WERI-Rb-1 (cell line): ENCODE measurements at regions not wholly inside any gene's neighbourhood (a gene's known extent, or its start where the extent isn't known, plus 50 kb on each side); places are given as distances from the start of the nearest gene placed in this dataset.

Experiments used
- DNase-seq: peaks from one replicate; pipeline ENCODE4 v3.0.0-alpha.2; 2020
- H3K27ac ChIP-seq: fragments of 250-450 bp; sonication (Bioruptor Pico); 2 replicates; pipeline ENCODE4 v1.5.1; 2020; ENCODE audit warnings: mild to moderate bottlenecking, moderate library complexity
- H3K27me3 ChIP-seq: fragments of 250-450 bp; sonication (Bioruptor Pico); 2 replicates; pipeline ENCODE4 v1.5.1; 2021; ENCODE audit warnings: mild to moderate bottlenecking, low read depth, moderate library complexity; ENCODE audit not compliant: insufficient read depth, severe bottlenecking
- H3K36me3 ChIP-seq: fragments of 250-450 bp; sonication (Bioruptor Pico); 2 replicates; pipeline ENCODE4 v1.5.1; 2020; ENCODE audit warnings: mild to moderate bottlenecking, moderate library complexity
- H3K4me3 ChIP-seq: 2 replicates; pipeline ENCODE4 v1.5.1; 2011; ENCODE audit warnings: low read depth, mild to moderate bottlenecking, control low read depth, low read length
- H3K9me3 ChIP-seq: fragments of 250-450 bp; sonication (Bioruptor Pico); 2 replicates; pipeline ENCODE4 v1.5.1; 2021; ENCODE audit warnings: mild to moderate bottlenecking, moderate library complexity; ENCODE audit not compliant: severe bottlenecking
- TF ChIP-seq, protein P1 (sequence below): IDR thresholded peaks from 2 replicates; pipeline ENCODE4 v1.5.1; 2011; ENCODE audit warnings: low read depth, mild to moderate bottlenecking, control low read depth, inconsistent platforms, low read length

DNA sequence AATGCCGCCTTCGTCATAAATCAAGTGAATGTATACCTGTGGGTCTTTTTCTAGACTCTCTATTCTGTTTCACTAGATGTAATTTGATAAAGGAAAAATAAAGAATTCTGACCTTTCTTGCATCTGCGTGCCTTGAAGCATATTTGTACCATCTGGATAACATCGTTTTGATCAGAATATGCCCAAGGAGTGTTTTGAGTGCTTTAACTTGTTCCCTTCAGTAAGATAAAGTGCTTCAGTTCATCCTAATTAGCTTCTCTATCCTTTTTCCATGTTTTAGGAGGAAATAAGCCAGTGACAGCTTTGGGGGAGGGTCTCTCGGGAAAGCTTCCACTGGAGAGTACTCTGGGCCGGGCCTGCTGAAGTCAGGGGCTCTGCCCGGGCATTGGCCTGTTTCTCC is 113.5 kb upstream of the DAP start:
- H3K27ac ChIP-seq = no peak overlapping the region

DNA sequence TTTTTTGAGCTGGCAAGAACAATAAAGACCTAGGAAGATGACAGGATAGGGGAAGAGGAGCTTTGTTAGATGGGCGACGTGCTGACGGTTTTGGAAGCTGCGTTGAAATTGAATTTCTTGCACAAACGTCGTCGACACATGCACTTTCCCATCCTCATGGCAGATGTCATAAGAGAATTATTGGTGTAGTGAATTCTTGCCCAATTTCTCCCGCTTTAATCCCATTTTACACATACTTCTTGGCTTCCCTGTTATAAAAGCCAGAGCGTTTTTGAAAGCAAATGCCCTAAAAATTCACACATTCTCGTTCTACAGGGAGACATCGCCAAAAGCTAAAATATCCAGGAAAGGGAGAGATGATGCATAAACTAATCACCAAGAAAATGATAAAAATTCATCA is 109.8 kb upstream of the DAP start:
- TF ChIP-seq, protein P1, sequence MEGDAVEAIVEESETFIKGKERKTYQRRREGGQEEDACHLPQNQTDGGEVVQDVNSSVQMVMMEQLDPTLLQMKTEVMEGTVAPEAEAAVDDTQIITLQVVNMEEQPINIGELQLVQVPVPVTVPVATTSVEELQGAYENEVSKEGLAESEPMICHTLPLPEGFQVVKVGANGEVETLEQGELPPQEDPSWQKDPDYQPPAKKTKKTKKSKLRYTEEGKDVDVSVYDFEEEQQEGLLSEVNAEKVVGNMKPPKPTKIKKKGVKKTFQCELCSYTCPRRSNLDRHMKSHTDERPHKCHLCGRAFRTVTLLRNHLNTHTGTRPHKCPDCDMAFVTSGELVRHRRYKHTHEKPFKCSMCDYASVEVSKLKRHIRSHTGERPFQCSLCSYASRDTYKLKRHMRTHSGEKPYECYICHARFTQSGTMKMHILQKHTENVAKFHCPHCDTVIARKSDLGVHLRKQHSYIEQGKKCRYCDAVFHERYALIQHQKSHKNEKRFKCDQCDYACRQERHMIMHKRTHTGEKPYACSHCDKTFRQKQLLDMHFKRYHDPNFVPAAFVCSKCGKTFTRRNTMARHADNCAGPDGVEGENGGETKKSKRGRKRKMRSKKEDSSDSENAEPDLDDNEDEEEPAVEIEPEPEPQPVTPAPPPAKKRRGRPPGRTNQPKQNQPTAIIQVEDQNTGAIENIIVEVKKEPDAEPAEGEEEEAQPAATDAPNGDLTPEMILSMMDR = no peak
- no peak overlapping the region for H3K4me3 ChIP-seq
- H3K27ac ChIP-seq = no peak overlapping the region
- no peaks in the 10 kb centered on the region for H3K27me3 ChIP-seq
- H3K9me3 ChIP-seq = no peaks in the 10 kb centered on the region
- no peaks in the 10 kb centered on the region for H3K36me3 ChIP-seq
- DNase-seq = no peak

More for the DNA sequence above, 113.5 kb upstream of the DAP start:
- H3K27me3 ChIP-seq = no peaks in the 10 kb centered on the region
- H3K4me3 ChIP-seq = no peak overlapping the region
- DNase-seq = no peak
- no peaks in the 10 kb centered on the region for H3K36me3 ChIP-seq
- TF ChIP-seq, protein P1 = no peak
- H3K9me3 ChIP-seq = no peaks in the 10 kb centered on the region

DNA sequence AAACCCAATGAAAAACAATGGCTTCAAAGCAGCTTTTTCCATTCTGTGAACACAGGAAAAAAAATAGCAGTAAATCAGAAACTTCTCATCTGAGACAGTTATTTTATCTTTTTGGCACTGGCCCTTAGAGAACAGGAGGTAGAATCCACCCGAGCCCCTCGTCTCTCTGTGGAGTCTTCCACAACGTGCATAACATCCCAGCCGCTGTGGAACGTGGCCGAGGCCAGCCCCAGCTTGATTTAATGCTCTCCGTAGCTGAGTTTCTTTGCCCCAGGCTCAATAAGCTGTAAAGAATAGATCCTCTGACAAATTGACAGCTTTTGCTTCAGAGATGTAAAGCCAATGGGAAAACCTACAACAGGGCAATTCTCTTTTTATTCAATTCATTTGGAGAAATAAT is 107.9 kb upstream of the DAP start:
- no peak for DNase-seq
- H3K27me3 ChIP-seq = no peaks in the 10 kb centered on the region
- H3K9me3 ChIP-seq = no peaks in the 10 kb centered on the region
- no peak overlapping the region for H3K4me3 ChIP-seq
- H3K27ac ChIP-seq = no peak overlapping the region
- TF ChIP-seq, protein P1 = no peak
- no peaks in the 10 kb centered on the region for H3K36me3 ChIP-seq

DNA sequence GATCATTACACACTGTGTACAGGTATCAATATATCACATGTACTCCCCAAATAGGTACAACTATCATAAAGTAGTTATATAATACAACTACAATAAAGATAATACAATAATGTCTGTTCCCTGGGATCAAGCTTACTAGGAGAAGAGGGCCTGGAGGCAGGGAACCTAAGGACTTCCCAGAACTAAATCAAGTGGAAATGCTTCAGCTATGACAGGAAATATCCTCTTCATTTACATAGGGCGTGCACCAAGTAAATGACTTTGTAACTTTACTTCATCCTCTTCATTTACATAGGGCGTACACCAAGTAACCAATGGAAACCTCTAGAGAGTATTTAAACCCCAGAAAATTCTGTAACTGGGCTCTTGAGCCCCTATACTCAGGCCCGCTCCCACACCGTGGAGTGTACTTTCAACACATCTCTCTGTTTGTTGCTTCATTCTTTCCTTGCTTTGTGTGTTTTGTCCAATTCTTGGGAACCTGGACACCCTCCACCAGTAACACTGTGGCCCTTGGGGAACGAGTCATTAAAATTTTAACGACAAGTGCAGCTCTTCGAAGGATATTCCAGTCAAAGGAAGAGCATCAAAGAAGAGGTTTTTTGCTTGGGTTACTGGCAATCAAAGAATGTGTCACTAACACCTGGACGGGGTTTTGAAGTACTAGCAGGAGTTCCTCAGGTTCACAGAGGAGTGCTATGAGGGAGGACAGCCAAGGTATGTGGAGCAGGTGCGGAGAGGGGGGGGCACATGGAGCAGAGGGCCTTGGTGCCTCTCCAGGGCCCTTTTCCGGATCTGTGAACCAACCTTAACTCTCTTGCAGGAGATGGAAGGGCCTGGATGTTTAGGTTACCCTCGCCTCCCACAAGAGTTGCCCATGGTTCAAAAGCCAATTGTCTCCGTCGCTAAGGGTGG is 106.6 kb upstream of the DAP start:
- Histone ChIP-seq H3K9me3 (no peaks in the 10 kb centered on the region), H3K36me3 (no peaks in the 10 kb centered on the region), H3K27me3 (no peaks in the 10 kb centered on the region), H3K4me3 (no peak overlapping the region), H3K27ac (no peak overlapping the region)
- no peak for DNase-seq
- TF ChIP-seq, protein P1 = no peak

DNA sequence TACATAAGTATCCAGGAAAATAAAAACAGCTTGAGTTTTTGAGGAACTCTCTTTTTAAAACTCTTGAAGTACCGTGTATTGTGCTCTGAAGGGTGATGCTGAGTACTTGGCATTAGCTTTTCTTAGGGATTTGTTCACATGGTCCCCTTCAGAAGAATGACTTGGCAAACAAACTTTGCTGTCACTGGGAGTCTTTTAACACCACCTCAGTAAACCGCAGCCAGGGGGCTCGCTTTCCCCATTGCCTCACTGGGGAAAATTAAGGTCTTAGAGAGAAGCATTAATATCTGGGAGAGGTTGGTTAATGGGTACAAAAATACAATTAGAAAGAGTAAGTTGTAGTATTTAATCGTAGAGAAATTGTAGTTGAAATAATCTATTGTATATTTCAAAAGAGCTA is 105.9 kb upstream of the DAP start:
- peak; percentile 37 for DNase-seq
- H3K9me3 ChIP-seq = no peaks in the 10 kb centered on the region
- TF ChIP-seq, protein P1 = peak; percentile 35; the same call in 1 of the 2 replicates
- H3K27me3 ChIP-seq = no peaks in the 10 kb centered on the region
- H3K27ac ChIP-seq = no peak overlapping the region
- no peak overlapping the region for H3K4me3 ChIP-seq
- H3K36me3 ChIP-seq = no peaks in the 10 kb centered on the region
